ENCODE measurements at regions not wholly inside any gene's neighbourhood (a gene's known extent, or its start where the extent isn't known, plus 50 kb on each side); places are given as distances from the start of the nearest gene placed in this dataset.

DNA sequence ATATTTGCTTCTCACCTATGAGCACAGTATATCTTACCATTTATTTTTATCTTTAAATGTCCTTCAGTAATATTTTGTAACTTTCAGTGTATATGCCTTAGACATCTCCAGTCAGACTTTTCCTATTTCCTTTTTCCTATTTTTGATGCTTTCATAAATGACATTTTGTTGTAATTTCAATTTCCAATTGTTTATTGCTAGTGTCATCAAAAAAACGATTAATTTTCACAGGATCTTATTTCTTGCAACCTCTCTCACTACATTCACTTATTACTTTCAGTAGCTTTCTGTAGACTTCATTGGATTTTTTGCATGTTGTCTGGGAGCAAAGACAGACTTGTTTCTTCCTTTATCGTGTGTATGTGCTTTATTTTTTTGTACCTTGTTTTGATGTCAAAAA lies 602.4 kb downstream of the AJAP1 start:
- Histone ChIP-seq H3K4me3 (ENCODE audit: low read length) (no peak overlapping the region), H3K9me3 (ENCODE audit: control insufficient read depth, insufficient read depth, low read length) (no peaks in the 10 kb centered on the region), H3K27ac (ENCODE audit: low read depth, low read length) (no peak overlapping the region), H3K27me3 (ENCODE audit: control insufficient read depth, low read length) (no peaks in the 10 kb centered on the region), H3K9me2 (replicated peaks; ENCODE audit: control insufficient read depth, low read length) (no peaks in the 10 kb centered on the region), H4K20me1 (ENCODE audit: control insufficient read depth, insufficient read depth, low read depth, low read length) (no peaks in the 10 kb centered on the region), H3K4me2 (ENCODE audit: low read length) (no peak overlapping the region), H3F3A (ENCODE audit: control insufficient read depth, insufficient read depth) (no peaks in the 10 kb centered on the region), H3K79me2 (ENCODE audit: control insufficient read depth, low read length) (no peaks in the 10 kb centered on the region), H3K4me1 (ENCODE audit: control insufficient read depth, low read length) (no peaks in the 10 kb centered on the region), H3K36me3 (ENCODE audit: control insufficient read depth, low read length) (no peaks in the 10 kb centered on the region)
- TF ChIP-seq, protein P1, sequence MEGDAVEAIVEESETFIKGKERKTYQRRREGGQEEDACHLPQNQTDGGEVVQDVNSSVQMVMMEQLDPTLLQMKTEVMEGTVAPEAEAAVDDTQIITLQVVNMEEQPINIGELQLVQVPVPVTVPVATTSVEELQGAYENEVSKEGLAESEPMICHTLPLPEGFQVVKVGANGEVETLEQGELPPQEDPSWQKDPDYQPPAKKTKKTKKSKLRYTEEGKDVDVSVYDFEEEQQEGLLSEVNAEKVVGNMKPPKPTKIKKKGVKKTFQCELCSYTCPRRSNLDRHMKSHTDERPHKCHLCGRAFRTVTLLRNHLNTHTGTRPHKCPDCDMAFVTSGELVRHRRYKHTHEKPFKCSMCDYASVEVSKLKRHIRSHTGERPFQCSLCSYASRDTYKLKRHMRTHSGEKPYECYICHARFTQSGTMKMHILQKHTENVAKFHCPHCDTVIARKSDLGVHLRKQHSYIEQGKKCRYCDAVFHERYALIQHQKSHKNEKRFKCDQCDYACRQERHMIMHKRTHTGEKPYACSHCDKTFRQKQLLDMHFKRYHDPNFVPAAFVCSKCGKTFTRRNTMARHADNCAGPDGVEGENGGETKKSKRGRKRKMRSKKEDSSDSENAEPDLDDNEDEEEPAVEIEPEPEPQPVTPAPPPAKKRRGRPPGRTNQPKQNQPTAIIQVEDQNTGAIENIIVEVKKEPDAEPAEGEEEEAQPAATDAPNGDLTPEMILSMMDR (IDR thresholded peaks at IDR 0.05; ENCODE audit: low read depth, low read length, poor library complexity, severe bottlenecking), result no peak
- no peak for TF ChIP-seq EZH2phosphoT487 (IDR thresholded peaks at IDR 0.05; ENCODE audit: borderline replicate concordance, low read length)

DNA sequence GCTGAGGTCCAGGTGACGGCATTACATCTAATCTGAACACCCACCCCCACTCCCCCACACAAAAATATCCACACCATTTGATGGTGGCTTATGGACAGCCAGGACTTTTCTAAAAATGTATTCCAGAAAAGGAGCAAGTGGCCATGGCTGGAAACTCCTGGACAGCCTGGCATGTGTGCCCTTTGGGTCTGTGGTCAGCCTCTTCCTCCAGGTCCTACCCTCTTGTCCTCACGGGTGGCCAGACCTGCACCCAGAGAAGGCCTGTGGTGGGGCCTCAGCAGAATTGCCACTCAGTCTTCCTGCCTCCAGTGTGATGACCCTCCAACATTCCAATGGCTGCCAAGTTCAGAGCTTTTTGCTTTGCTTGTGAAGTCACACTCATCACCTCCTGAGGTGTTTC lies 600.6 kb downstream of the AJAP1 start:
- H3K27ac ChIP-seq (ENCODE audit: low read depth, low read length), result no peak overlapping the region
- H3K4me1 ChIP-seq (ENCODE audit: control insufficient read depth, low read length), result no peaks in the 10 kb centered on the region
- TF ChIP-seq, protein P1 (IDR thresholded peaks at IDR 0.05; ENCODE audit: low read depth, low read length, poor library complexity, severe bottlenecking), result no peak
- no peak for TF ChIP-seq EZH2phosphoT487 (IDR thresholded peaks at IDR 0.05; ENCODE audit: borderline replicate concordance, low read length)
- no peak overlapping the region for H3K4me3 ChIP-seq (ENCODE audit: low read length)
- no peaks in the 10 kb centered on the region for H3F3A ChIP-seq (ENCODE audit: control insufficient read depth, insufficient read depth)
- no peaks in the 10 kb centered on the region for H3K9me2 ChIP-seq (replicated peaks; ENCODE audit: control insufficient read depth, low read length)
- H3K4me2 ChIP-seq (ENCODE audit: low read length), result no peak overlapping the region
- no peaks in the 10 kb centered on the region for H3K9me3 ChIP-seq (ENCODE audit: control insufficient read depth, insufficient read depth, low read length)
- no peaks in the 10 kb centered on the region for H4K20me1 ChIP-seq (ENCODE audit: control insufficient read depth, insufficient read depth, low read depth, low read length)
- no peaks in the 10 kb centered on the region for H3K79me2 ChIP-seq (ENCODE audit: control insufficient read depth, low read length)
- no peaks in the 10 kb centered on the region for H3K36me3 ChIP-seq (ENCODE audit: control insufficient read depth, low read length)
- H3K27me3 ChIP-seq (ENCODE audit: control insufficient read depth, low read length), result no peaks in the 10 kb centered on the region

DNA sequence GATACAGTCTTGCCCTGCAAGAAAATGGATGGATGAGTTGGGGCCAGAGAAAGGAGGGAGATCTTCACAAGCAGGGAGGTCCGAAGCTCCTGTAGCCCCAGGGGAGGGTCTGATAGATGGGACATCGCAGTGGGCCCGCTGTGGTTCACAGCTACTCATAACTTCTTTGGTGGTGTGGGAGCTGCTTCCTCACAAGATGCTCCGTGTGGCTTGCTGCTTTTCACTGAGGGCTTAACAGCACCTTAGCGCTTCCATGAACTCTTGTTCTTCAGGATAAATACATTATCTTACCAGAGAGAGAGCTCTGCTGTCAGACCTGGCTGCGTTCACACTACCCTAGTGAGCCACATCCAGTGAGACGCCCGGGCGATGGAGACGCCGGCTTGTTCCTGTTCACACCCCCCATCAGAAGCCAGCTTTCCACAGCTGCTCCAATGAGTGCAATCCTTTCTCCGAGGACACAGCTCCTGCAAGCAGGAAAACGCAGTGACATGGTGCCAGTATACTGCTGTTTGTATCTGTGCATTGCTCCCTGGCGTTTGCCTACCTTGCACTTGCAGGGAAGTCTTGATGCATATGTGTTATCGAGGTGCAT lies 599.8 kb downstream of the AJAP1 start:
- Histone ChIP-seq H3K27me3 (ENCODE audit: control insufficient read depth, low read length) (no peaks in the 10 kb centered on the region), H3F3A (ENCODE audit: control insufficient read depth, insufficient read depth) (no peaks in the 10 kb centered on the region), H3K4me3 (ENCODE audit: low read length) (no peak overlapping the region), H3K4me1 (ENCODE audit: control insufficient read depth, low read length) (no peaks in the 10 kb centered on the region), H3K4me2 (ENCODE audit: low read length) (no peak overlapping the region), H3K36me3 (ENCODE audit: control insufficient read depth, low read length) (no peaks in the 10 kb centered on the region), H3K9me3 (ENCODE audit: control insufficient read depth, insufficient read depth, low read length) (no peaks in the 10 kb centered on the region), H4K20me1 (ENCODE audit: control insufficient read depth, insufficient read depth, low read depth, low read length) (no peaks in the 10 kb centered on the region), H3K79me2 (ENCODE audit: control insufficient read depth, low read length) (no peaks in the 10 kb centered on the region), H3K9me2 (replicated peaks; ENCODE audit: control insufficient read depth, low read length) (no peaks in the 10 kb centered on the region; the same call in 1 of the 2 replicates), H3K27ac (ENCODE audit: low read depth, low read length) (no peak overlapping the region)
- TF ChIP-seq EZH2phosphoT487 (IDR thresholded peaks at IDR 0.05; ENCODE audit: borderline replicate concordance, low read length), result no peak
- TF ChIP-seq, protein P1 (IDR thresholded peaks at IDR 0.05; ENCODE audit: low read depth, low read length, poor library complexity, severe bottlenecking), result no peak

All from DOHH2 (cell line).